Transverse colon (tissue), 4 donors: ENCODE measurements at regions not wholly inside any gene's neighbourhood (a gene's known extent, or its start where the extent isn't known, plus 50 kb on each side); places are given as distances from the start of the nearest gene placed in this dataset.

Experiments used
- DNase-seq: peaks from one replicate; pipeline ENCODE4 v3.0.0-alpha.2; 2019
- H3K27ac ChIP-seq, 4 donors: fragments of 200-600 bp; sonication (generic); 2 replicates each; pipeline ENCODE4 v1.5.1; 2016 to 2018; ENCODE audit warnings: inconsistent platforms in 4 of 4
- H3K27me3 ChIP-seq: fragments of 200-600 bp; sonication (generic); 2 replicates; pipeline ENCODE4 v1.5.1; 2017; ENCODE audit warnings: inconsistent platforms
- H3K36me3 ChIP-seq, 4 donors: fragments of 200-600 bp; sonication (generic); 2 replicates each; pipeline ENCODE4 v1.5.1; 2017 to 2019; ENCODE audit warnings: inconsistent platforms in 4 of 4
- H3K4me1 ChIP-seq, 4 donors: fragments of 200-600 bp; sonication (generic); 2 replicates each; pipeline ENCODE4 v1.5.1; 2017 to 2020; ENCODE audit warnings: inconsistent platforms in 4 of 4
- H3K4me3 ChIP-seq, 4 donors: fragments of 200-600 bp; sonication (generic); 1 replicate in 1 of 4; 2 replicates in 3 of 4; pipeline versions ENCODE4 v1.5.1 to v1.6.1; 2017 to 2019; ENCODE audit warnings: inconsistent platforms in 4 of 4
- H3K9me3 ChIP-seq, 2 donors: fragments of 200-600 bp; sonication (generic); 2 replicates each; pipeline ENCODE4 v1.5.1; 2017 to 2019; ENCODE audit warnings: inconsistent platforms in 2 of 2
- EP300 ChIP-seq: sonication (generic); formaldehyde crosslinking; IDR thresholded peaks from one replicate; pipeline ENCODE4 v1.6.1; 2017; ENCODE audit warnings: antibody characterized with exemption, low read depth
- POLR2A ChIP-seq: fragments of 450-650 bp; IDR thresholded peaks from one replicate; pipeline ENCODE4 v1.6.1; 2016; ENCODE audit warnings: antibody characterized with exemption, mild to moderate bottlenecking, moderate library complexity
- POLR2AphosphoS5 ChIP-seq, 3 donors: sonication (generic); formaldehyde crosslinking; IDR thresholded peaks; one replicate each; pipeline ENCODE4 v1.6.1; 2016; ENCODE audit warnings: antibody characterized with exemption in 3 of 3
- WGBS, 2 donors: methylation state at CpG; one replicate each; pipeline ENCODE4 v1.1.5; 2018; ENCODE audit warnings: low coverage in 1 of 2; 5-methylcytosine and 5-hydroxymethylcytosine counted together
- in situ Hi-C, 4 donors: fragments of 200-750 bp; cut with MboI; loops; one replicate each; pipeline versions ENCODE4 v1.15.0 to v1.15.1; 2017; ENCODE audit warnings: low sequenced_read_pairs in 3 of 4, low pct_ligation_motif_present in 1 of 4, low pct_unique_long_range_greater_than_20kb in 1 of 4
- intact Hi-C: fragments of 100-400 bp; cut with DNase I; formaldehyde crosslinking; loops from one replicate; pipeline ENCODE4 v1.15.1; 2023; ENCODE audit warnings: low total_unique reads
- TF ChIP-seq, protein P1 (sequence below), 5 experiments: fragments of 200-600 bp in 3 of 5; fragments of 450-650 bp in 2 of 5; sonication (generic) in 3 of 5; IDR thresholded peaks; 1 replicate in 2 of 5; 2 replicates in 3 of 5; pipeline ENCODE4 v1.5.1; 2016 to 2017; ENCODE audit warnings: antibody characterized with exemption in 5 of 5, inconsistent platforms in 3 of 5, mild to moderate bottlenecking in 2 of 5, moderate library complexity in 1 of 5

DNA sequence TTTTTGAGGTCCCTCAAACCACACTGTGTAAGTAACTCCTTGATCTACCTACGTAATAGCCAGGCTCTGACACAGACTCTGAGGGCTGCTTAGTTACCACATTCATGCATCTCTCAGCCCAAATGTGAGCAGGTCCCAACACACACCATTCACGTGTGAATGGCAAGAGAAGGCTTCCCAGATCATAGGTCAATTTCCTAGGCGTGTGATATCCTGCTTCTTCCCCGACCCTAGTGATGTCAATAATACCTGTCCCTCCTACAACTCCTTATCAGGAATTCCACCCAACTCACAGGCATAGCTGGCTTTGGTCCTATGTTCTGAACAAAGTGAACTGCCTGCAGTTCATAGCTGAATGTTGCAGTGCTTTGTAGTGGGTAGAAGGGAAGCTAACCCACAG lies 334.5 kb downstream of the RFC3 start:
- Histone ChIP-seq H3K4me3 (no peak overlapping the region), H3K9me3 (no peaks in the 10 kb centered on the region), H3K27me3 (no peaks in the 10 kb centered on the region), H3K36me3 (no peaks in the 10 kb centered on the region), H3K27ac (no peak overlapping the region), H3K4me1 (peaks cover 0 to 23% (median 18%) of the 10 kb centered on the region in 4 donors)
- DNase-seq: no peak
- 55% methylated on average over 4 of the region's 4 CpGs; no CpG with 5 or more reads in 1 of the 2 donors for WGBS, 2 donors
- in situ Hi-C loops: no loop called here
- intact Hi-C loops: no loop called here
- TF ChIP-seq EP300: no peak
- TF ChIP-seq POLR2AphosphoS5 (IDR thresholded peaks at IDR 0.05): no peak
- TF ChIP-seq, protein P1, sequence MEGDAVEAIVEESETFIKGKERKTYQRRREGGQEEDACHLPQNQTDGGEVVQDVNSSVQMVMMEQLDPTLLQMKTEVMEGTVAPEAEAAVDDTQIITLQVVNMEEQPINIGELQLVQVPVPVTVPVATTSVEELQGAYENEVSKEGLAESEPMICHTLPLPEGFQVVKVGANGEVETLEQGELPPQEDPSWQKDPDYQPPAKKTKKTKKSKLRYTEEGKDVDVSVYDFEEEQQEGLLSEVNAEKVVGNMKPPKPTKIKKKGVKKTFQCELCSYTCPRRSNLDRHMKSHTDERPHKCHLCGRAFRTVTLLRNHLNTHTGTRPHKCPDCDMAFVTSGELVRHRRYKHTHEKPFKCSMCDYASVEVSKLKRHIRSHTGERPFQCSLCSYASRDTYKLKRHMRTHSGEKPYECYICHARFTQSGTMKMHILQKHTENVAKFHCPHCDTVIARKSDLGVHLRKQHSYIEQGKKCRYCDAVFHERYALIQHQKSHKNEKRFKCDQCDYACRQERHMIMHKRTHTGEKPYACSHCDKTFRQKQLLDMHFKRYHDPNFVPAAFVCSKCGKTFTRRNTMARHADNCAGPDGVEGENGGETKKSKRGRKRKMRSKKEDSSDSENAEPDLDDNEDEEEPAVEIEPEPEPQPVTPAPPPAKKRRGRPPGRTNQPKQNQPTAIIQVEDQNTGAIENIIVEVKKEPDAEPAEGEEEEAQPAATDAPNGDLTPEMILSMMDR (IDR thresholded peaks at IDR 0.05): no peak
- TF ChIP-seq POLR2A: no peak

DNA sequence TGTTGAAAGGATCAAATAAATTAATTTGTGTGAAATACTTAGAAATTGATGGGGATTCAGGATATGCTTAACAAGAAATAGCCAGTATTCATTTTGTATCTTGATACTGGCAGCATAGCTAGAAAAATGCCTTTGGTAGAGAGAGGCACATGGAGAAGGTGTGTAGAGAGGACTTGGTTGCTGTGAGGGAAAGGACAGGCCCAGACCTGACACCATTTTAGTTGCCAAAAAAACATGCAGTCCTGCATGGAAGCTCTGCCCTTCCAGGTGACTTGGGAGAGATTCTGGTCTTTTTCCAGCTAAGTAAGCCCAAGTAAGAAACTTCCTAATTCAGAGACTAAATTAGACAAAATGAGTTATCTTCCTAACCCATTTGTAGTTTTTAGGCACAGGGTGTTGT lies 335.0 kb downstream of the RFC3 start:
- Histone ChIP-seq H3K9me3 (no peaks in the 10 kb centered on the region), H3K27ac (no peak overlapping the region), H3K27me3 (no peaks in the 10 kb centered on the region), H3K4me1 (peaks cover 0 to 26% (median 21%) of the 10 kb centered on the region in 4 donors), H3K4me3 (no peak overlapping the region), H3K36me3 (no peaks in the 10 kb centered on the region)
- TF ChIP-seq, protein P1 (IDR thresholded peaks at IDR 0.05): no peak
- TF ChIP-seq EP300: no peak
- intact Hi-C loops (no loop called here), in situ Hi-C loops (no loop called here)
- no peak for DNase-seq

DNA sequence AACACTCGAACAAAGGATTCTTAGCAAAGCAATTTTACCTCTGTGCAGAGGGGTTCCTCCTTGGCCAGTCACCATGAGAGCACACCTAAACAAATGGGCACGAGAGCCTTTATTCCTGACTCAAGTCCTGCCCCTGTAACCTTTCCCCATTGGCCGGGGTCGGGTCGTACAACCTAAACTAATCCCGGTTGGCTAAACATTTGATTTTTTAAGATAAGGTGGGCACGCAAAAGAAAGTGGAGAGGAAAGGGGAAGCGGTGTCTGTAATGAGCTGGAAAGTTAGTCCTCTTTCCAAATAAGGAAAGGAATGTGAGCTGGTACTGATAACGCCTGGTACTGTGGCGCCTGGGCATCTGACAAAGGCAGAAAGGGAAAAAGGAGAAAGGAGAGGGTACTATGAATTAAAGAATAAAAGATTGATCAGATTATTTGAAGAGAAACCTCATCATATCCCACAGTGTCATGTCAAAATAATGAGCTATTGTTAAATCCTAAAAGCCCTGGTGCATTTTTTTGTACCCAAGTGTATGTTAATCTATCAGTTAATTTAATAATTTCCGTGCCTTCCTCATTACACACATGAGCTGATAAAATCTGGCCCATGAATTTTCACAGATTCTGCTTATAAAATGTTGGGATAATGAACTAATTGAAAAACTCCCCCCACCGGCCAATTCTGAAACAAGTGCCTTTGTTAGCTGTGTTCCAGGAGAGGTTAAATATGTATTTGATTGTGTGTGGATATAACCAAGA lies 335.7 kb downstream of the RFC3 start:
- DNase-seq: no peak
- intact Hi-C loops: no loop called here
- 77 to 82% methylated on average over 12 of the region's 12 CpGs for WGBS, 2 donors

DNA sequence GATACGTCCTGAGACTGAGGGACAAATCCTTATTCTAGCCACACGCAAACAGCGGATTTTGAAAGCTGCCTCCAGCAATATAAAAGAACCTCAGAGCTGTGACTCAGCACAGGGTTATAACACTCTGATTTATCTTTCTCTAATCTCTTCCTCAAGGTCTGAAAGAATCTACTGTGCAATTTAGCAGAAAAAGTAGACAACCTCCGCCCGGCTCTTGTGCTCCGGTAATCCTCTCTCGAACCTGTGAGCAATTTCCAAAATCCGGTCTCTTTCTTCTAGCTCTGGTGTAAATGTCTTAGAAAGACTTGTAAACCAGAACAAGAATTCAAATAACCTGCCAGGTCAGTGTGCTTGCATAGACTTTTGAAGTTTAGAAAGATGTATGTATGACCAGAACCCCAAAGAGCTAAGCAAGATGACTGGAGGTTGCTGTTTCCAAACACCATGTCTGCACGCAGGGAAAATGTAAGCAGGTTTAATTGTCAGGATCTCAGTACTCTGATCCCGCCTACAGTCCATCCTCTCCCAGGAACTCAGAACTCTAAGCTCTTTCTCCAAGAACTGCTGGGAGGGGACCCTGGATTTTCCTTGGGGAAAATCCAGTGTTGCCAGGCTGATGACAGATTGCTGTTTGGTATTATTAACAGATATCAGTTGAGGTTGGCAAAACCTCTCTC lies 338.1 kb downstream of the RFC3 start:
- no peak for DNase-seq
- H3K27ac ChIP-seq: peak overlapping the region; percentile 40 to 57 (median 48)
- peak overlapping the region in 1 of 4 donors; percentile 20 for H3K4me3 ChIP-seq
- H3K27me3 ChIP-seq: no peaks in the 10 kb centered on the region
- intact Hi-C loops (no loop called here), in situ Hi-C loops (no loop called here)
- no peaks in the 10 kb centered on the region for H3K9me3 ChIP-seq
- H3K4me1 ChIP-seq: peaks cover 0 to 26% (median 22%) of the 10 kb centered on the region in 4 donors
- 40 to 48% methylated on average over 3 to 10 of the region's 10 CpGs for WGBS, 2 donors
- H3K36me3 ChIP-seq: no peaks in the 10 kb centered on the region
- TF ChIP-seq POLR2A: no peak
- TF ChIP-seq, protein P1 (IDR thresholded peaks at IDR 0.05): no peak
- no peak for TF ChIP-seq POLR2AphosphoS5 (IDR thresholded peaks at IDR 0.05)
- no peak for TF ChIP-seq EP300

More for the DNA sequence above, 335.7 kb downstream of the RFC3 start:
- H3K27me3 ChIP-seq: no peaks in the 10 kb centered on the region
- peaks cover 0 to 26% (median 21%) of the 10 kb centered on the region in 4 donors for H3K4me1 ChIP-seq
- TF ChIP-seq POLR2A (no peak), POLR2AphosphoS5 (IDR thresholded peaks at IDR 0.05) (no peak), EP300 (no peak)
- TF ChIP-seq, protein P1 (IDR thresholded peaks at IDR 0.05): no peak
- H3K36me3 ChIP-seq: no peaks in the 10 kb centered on the region
- in situ Hi-C loops: no loop called here
- H3K27ac ChIP-seq: no peak overlapping the region
- no peak overlapping the region for H3K4me3 ChIP-seq
- no peaks in the 10 kb centered on the region for H3K9me3 ChIP-seq
